ENCODE measurements at regions not wholly inside any gene's neighbourhood (a gene's known extent, or its start where the extent isn't known, plus 50 kb on each side); places are given as distances from the start of the nearest gene placed in this dataset.

- no peak for ATAC-seq
- Mint-ChIP-seq H3K27me3 (ENCODE audit: low read depth) (no peaks in the 10 kb centered on the region), H3K9me3 (no peaks in the 10 kb centered on the region), H3K4me1 (no peaks in the 10 kb centered on the region), H3K4me3 (no peak overlapping the region), H3K36me3 (no peaks in the 10 kb centered on the region), H3K27ac (no peak overlapping the region)
- DNase-seq (ENCODE audit: low spot score): no peak
- POLR2A ChIA-PET: no interaction called here
- CTCF ChIA-PET: no interaction called here
- TF ChIP-seq PRDM15 (CRISPR knock-in tag; IDR thresholded peaks at IDR 0.05): no peak
- no peak for TF ChIP-seq ESRRA (CRISPR knock-in tag; IDR thresholded peaks at IDR 0.05; ENCODE audit: borderline replicate concordance)
- TF ChIP-seq ZNF317 (CRISPR knock-in tag; IDR thresholded peaks at IDR 0.05; ENCODE audit: borderline replicate concordance, low read depth): no peak
- no peak for TF ChIP-seq E2F1 (CRISPR knock-in tag; IDR thresholded peaks at IDR 0.05)
- no peak for TF ChIP-seq ZNF121 (CRISPR knock-in tag; IDR thresholded peaks at IDR 0.05)
- no peak for TF ChIP-seq ATF6 (CRISPR knock-in tag; IDR thresholded peaks at IDR 0.05)
- TF ChIP-seq ERG (CRISPR knock-in tag; IDR thresholded peaks at IDR 0.05): no peak
- no peak for TF ChIP-seq AR (CRISPR knock-in tag; IDR thresholded peaks at IDR 0.05)
These were observed 2227.9 kb upstream of the PCDH20 start for GRCh38 chr13:63643543-63643942.

GRCh38 chr13:63636316-63636993, 2220.8 kb upstream of the PCDH20 start:
- ATAC-seq (peak; percentile 65), DNase-seq (ENCODE audit: low spot score) (no peak)
- Mint-ChIP-seq H3K36me3 (no peaks in the 10 kb centered on the region), H3K9me3 (no peaks in the 10 kb centered on the region), H3K4me3 (no peak overlapping the region), H3K4me1 (peaks cover 6% of the 10 kb centered on the region; the same call in 1 of the 2 replicates), H3K27ac (no peak overlapping the region), H3K27me3 (ENCODE audit: low read depth) (no peaks in the 10 kb centered on the region)
- POLR2A ChIA-PET: no interaction called here
- CTCF ChIA-PET: interaction anchor here (0.7 kb wide), 1 partner anchor 13 kb away, joined by 3 read pairs; no protein-coding TSS in a partner anchor
- TF ChIP-seq TEAD4 (CRISPR knock-in tag; IDR thresholded peaks at IDR 0.05): no peak
- no peak for TF ChIP-seq KAT7 (CRISPR knock-in tag; IDR thresholded peaks at IDR 0.05; ENCODE audit: borderline replicate concordance)
- TF ChIP-seq FOXP1 (CRISPR knock-in tag; IDR thresholded peaks at IDR 0.05; ENCODE audit: borderline replicate concordance): no peak
- no peak for TF ChIP-seq CREB1 (CRISPR knock-in tag; IDR thresholded peaks at IDR 0.05)
- TF ChIP-seq ZNF121 (CRISPR knock-in tag; IDR thresholded peaks at IDR 0.05): no peak
- no peak for TF ChIP-seq ZNF232 (CRISPR knock-in tag; IDR thresholded peaks at IDR 0.05)
- TF ChIP-seq ZNF281 (CRISPR knock-in tag; IDR thresholded peaks at IDR 0.05): no peak
- TF ChIP-seq NR3C1 (CRISPR knock-in tag; conservative IDR thresholded peaks at IDR 0.05; ENCODE audit: low read depth): no peak
- no peak for TF ChIP-seq STAT6 (CRISPR knock-in tag; conservative IDR thresholded peaks at IDR 0.05; ENCODE audit: low read depth)
